GM06990 (cell line): ENCODE measurements at regions not wholly inside any gene's neighbourhood (a gene's known extent, or its start where the extent isn't known, plus 50 kb on each side); places are given as distances from the start of the nearest gene placed in this dataset.

Source experiments
- DNase-seq: peaks from one replicate; pipeline ENCODE4 v3.0.0-alpha.2; 2011; ENCODE audit not compliant: insufficient read length; ENCODE audit errors: extremely low read depth
- H3K27me3 ChIP-seq: replicated peaks from 2 replicates; pipeline ENCODE4 v1.6.0; 2011; ENCODE audit warnings: low read length; ENCODE audit not compliant: control insufficient read depth, insufficient read depth
- H3K36me3 ChIP-seq: 2 replicates; pipeline ENCODE4 v1.5.1; 2011; ENCODE audit warnings: low read length; ENCODE audit not compliant: control insufficient read depth, insufficient read depth
- H3K4me3 ChIP-seq: replicated peaks from 2 replicates; pipeline ENCODE4 v1.5.1; 2011; ENCODE audit warnings: low read depth, mild to moderate bottlenecking, control low read depth, low read length
- TF ChIP-seq, protein P1 (sequence below): IDR thresholded peaks from 2 replicates; pipeline ENCODE4 v1.5.1; 2011; ENCODE audit warnings: low read length, control low read depth, mild to moderate bottlenecking, inconsistent platforms; ENCODE audit not compliant: insufficient read depth, poor library complexity, severe bottlenecking

DNA sequence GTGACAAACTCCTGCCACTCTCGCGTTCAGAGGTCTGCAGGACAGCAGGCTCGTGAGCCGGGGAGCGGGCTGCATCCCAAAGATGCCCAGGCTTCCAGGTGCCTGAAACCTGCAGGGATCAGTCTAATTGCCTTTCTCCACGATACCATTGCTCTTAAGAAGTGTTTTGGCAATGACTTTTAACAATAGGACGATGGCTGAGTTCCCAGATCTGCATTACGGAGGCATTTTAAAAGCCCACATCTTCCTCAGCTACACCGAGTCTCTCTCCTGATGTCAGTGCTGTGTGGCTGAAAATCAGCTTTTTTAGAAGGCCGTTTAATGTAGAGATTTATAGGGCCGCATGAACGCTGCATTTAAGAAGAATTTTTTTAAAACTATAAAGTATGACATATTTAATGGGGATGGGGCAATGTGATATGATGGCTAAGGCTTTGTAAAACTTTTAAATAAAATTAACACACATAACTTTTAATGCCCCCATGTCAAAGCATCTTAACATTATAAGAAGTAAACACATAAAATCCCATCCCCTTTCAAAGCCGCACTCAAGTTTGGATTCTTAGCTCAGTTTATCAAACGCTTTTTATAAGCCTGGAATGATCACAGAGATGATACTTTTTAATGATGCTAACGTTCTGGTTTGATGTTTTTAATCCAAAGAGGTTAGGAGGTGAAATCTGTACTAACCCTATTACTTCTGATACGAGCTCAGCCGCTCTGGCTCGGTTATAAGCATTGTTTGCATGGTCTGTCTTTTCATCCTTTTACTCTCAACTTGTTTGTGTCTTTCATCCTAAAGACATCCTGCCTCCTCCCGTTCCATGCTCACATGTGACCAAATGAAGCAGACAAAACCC is 386.0 kb downstream of the SMOC2 start:
- no peaks in the 10 kb centered on the region for H3K36me3 ChIP-seq
- no peaks in the 10 kb centered on the region for H3K27me3 ChIP-seq
- TF ChIP-seq, protein P1, sequence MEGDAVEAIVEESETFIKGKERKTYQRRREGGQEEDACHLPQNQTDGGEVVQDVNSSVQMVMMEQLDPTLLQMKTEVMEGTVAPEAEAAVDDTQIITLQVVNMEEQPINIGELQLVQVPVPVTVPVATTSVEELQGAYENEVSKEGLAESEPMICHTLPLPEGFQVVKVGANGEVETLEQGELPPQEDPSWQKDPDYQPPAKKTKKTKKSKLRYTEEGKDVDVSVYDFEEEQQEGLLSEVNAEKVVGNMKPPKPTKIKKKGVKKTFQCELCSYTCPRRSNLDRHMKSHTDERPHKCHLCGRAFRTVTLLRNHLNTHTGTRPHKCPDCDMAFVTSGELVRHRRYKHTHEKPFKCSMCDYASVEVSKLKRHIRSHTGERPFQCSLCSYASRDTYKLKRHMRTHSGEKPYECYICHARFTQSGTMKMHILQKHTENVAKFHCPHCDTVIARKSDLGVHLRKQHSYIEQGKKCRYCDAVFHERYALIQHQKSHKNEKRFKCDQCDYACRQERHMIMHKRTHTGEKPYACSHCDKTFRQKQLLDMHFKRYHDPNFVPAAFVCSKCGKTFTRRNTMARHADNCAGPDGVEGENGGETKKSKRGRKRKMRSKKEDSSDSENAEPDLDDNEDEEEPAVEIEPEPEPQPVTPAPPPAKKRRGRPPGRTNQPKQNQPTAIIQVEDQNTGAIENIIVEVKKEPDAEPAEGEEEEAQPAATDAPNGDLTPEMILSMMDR: no peak
- no peak overlapping the region for H3K4me3 ChIP-seq
- DNase-seq: no peak

DNA sequence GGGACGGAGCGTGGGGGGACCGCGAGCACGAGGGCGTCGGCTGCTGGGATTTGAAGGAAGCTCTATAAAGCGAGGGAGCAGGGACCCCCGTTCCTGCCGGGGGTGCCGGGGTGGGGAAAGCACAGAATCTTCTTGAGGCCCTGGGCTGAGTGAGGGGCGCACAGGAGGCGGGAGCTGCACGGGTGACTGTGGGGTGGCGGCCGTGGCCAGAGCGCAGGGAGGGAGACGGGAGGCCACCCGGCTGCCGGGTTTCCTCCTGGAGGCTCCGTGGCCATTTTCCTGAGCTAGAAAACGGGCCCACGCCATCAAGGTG is 385.1 kb downstream of the SMOC2 start:
- Histone ChIP-seq H3K36me3 (no peaks in the 10 kb centered on the region), H3K27me3 (no peaks in the 10 kb centered on the region), H3K4me3 (no peak overlapping the region)
- DNase-seq: no peak
- TF ChIP-seq, protein P1: no peak

DNA sequence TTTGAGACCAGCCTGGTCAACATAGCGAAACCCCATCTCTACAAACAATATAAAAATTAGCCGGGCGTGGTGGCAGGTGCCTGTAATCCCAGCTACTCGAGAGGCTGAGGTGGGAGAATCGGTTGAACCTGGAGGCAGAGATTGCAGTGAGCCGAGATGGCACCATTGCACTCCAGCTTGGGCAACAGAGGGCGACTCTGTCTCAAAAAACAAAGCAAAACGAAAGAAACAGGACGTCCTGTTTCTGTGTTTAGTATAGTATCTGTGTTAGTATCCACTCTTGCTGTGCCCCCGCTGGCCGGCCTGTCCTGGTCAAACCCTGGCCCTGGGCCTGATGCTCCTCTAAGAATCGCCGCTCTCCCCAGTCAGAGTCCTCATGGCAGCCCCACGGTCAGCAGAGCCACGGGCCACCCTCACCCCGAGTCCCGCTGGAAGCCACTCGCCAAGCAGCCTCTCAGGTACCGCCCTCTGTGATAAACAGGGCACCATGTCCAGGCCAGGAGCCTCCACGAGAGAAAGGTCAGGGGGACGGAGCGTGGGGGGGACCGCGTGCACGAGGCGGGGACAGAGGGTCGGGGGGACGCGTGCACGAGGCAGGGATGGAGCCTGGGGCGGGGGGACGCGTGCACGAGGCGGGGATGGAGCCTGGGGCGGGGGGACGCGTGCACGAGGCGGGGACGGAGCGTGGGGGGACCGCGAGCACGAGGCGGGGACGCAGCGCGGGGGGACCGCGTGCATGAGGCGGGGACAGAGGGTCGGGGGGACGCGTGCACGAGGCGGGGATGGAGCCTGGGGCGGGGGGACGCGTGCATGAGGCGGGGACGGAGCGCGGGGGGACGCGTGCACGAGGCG is 384.5 kb downstream of the SMOC2 start:
- Histone ChIP-seq H3K36me3 (no peaks in the 10 kb centered on the region), H3K27me3 (no peaks in the 10 kb centered on the region), H3K4me3 (no peak overlapping the region)
- TF ChIP-seq, protein P1: no peak
- DNase-seq: no peak

DNA sequence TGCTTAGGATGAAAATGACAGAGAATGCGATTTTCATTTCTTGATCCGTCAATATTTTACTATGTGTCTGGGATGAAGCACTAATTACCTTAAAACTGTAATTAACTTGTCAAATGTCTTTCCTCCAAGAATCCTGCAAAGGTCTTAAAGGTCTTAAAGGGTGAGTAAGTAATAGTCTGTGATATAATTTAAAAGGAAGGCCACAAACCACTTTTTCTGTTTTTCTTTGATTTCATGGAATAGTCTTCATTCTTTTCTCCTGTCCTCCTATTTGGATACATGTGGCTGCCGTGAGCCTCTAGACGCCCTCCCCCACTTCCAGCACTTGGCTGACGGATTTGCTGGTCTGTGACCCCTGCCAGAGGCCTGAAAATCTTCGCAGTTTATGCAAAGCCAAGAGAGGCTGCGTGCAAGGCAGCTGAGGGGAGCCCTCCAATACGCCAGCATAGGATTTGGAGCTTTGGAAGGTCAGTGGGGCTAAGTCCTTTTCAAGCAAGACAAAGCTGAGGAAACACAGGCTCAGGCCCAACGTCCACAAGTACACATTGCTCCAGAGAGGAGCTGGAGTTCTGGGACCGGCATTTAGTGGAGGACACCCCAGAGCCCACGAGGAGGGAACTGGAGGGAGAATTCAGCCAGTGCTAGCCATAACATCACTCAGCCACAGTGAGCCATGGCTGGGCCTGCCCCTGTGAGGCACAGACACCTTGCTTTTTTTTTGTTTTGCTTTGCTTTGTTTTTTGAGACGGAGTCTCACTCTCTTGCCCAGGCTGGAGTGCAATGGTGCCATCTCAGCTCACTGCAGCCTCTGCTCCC is 382.6 kb downstream of the SMOC2 start:
- H3K4me3 ChIP-seq: no peak overlapping the region
- no peak for DNase-seq
- TF ChIP-seq, protein P1: no peak
- no peaks in the 10 kb centered on the region for H3K36me3 ChIP-seq
- no peaks in the 10 kb centered on the region for H3K27me3 ChIP-seq

DNA sequence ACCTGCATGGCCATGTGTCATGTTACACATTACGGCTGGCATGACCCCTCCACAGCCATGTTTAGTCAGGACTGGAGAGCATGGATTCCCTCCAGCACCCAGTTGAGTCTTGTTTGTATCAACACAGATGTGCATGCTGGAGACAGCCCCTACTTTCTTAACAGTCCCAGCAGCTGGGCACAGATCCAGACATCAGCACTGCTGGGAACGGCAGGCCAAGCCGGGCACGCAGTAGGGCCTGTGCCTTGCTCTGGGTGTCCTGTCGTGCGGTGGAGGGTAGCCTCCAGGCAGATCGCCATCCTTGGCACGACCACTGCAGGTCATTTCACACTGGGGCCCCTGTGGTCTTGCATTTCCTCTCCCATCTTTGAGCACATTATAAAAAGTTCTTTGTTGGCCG is 381.4 kb downstream of the SMOC2 start:
- no peak for DNase-seq
- TF ChIP-seq, protein P1: no peak
- Histone ChIP-seq H3K4me3 (no peak overlapping the region), H3K36me3 (no peaks in the 10 kb centered on the region), H3K27me3 (no peaks in the 10 kb centered on the region)
